GM10266 (cell line): ENCODE measurements at regions not wholly inside any gene's neighbourhood (a gene's known extent, or its start where the extent isn't known, plus 50 kb on each side); places are given as distances from the start of the nearest gene placed in this dataset.

ENCODE experiments used
- DNase-seq: peaks from one replicate; pipeline ENCODE4 v3.0.0; 2012; ENCODE audit errors: extremely low spot score
- CTCF ChIP-seq: IDR thresholded peaks from 2 replicates; pipeline ENCODE4 v1.5.1; 2012; ENCODE audit warnings: mild to moderate bottlenecking, low read depth; ENCODE audit not compliant: control insufficient read depth, insufficient read depth; ENCODE audit errors: missing control alignments

- no peak for TF ChIP-seq CTCF
- DNase-seq: no peak
Observed at GRCh38 chr15:47390208-47390765, 327.0 kb upstream of the SEMA6D start.

GRCh38 chr15:47394286-47394809 is 323.0 kb upstream of the SEMA6D start:
- no peak for DNase-seq
- no peak for TF ChIP-seq CTCF

- no peak for DNase-seq
- TF ChIP-seq CTCF: no peak
Observed at GRCh38 chr15:47395076-47395475, 322.2 kb upstream of the SEMA6D start.

- no peak for DNase-seq
- no peak for TF ChIP-seq CTCF
Observed at GRCh38 chr15:47397655-47398054, 319.6 kb upstream of the SEMA6D start.

- no peak for DNase-seq
- no peak for TF ChIP-seq CTCF
Observed at GRCh38 chr15:47398132-47398531, 319.2 kb upstream of the SEMA6D start.

- DNase-seq: no peak
- no peak for TF ChIP-seq CTCF
Observed at GRCh38 chr15:47398594-47398993, 318.7 kb upstream of the SEMA6D start.

- no peak for DNase-seq
- no peak for TF ChIP-seq CTCF
Observed at GRCh38 chr15:47399100-47399499, 318.2 kb upstream of the SEMA6D start.
